NCI-H128 (cell line): ENCODE measurements at regions not wholly inside any gene's neighbourhood (a gene's known extent, or its start where the extent isn't known, plus 50 kb on each side); places are given as distances from the start of the nearest gene placed in this dataset.

Experiments
- DNase-seq: peaks from one replicate; lab custom pipeline; 2025; ENCODE audit not compliant: unreplicated experiment; lab: John Stamatoyannopoulos, UW

GRCh38 chr1:106972074-106972473 lies 84.4 kb upstream of the PRMT6 start:
- no peak for DNase-seq

GRCh38 chr1:106975944-106976343 lies 80.5 kb upstream of the PRMT6 start:
- DNase-seq = no peak

GRCh38 chr1:106978477-106979322 lies 77.8 kb upstream of the PRMT6 start:
- DNase-seq = no peak

- DNase-seq = no peak
Observed at GRCh38 chr1:106979371-106979770, 77.1 kb upstream of the PRMT6 start.

- no peak for DNase-seq
Observed at GRCh38 chr1:106980121-106980520, 76.4 kb upstream of the PRMT6 start.

GRCh38 chr1:106984801-106985200 lies 71.7 kb upstream of the PRMT6 start:
- no peak for DNase-seq

GRCh38 chr1:106986603-106987002 lies 69.9 kb upstream of the PRMT6 start:
- no peak for DNase-seq

- DNase-seq = no peak
Observed at GRCh38 chr1:106995970-106996369, 60.5 kb upstream of the PRMT6 start.

GRCh38 chr1:106998431-106999002 lies 58.0 kb upstream of the PRMT6 start:
- no peak for DNase-seq

GRCh38 chr1:107000902-107001301 lies 55.6 kb upstream of the PRMT6 start:
- DNase-seq = no peak

GRCh38 chr1:107003972-107004371 lies 52.5 kb upstream of the PRMT6 start:
- DNase-seq = no peak

- no peak for DNase-seq
Observed at GRCh38 chr1:107004421-107004820, 52.1 kb upstream of the PRMT6 start.
